Stomach (tissue), 8 donors: ENCODE measurements at regions not wholly inside any gene's neighbourhood (a gene's known extent, or its start where the extent isn't known, plus 50 kb on each side); places are given as distances from the start of the nearest gene placed in this dataset.

Experiments
- DNase-seq, 2 donors: peaks; one replicate each; pipeline versions ENCODE4 v3.0.0 to v3.0.0-alpha.2; 2013 to 2019
- H3K27ac ChIP-seq, 5 donors: fragments of 200-600 bp in 4 of 5; sonication (generic) in 4 of 5; one replicate each; pipeline ENCODE4 v1.5.1; 2013 to 2019; ENCODE audit warnings: mild to moderate bottlenecking in 1 of 5, moderate library complexity in 1 of 5
- H3K27me3 ChIP-seq, 3 donors: fragments of 200-600 bp; sonication (generic); one replicate each; pipeline ENCODE4 v1.5.1; 2017 to 2019; ENCODE audit warnings: mixed run types in 1 of 3
- H3K36me3 ChIP-seq, 4 donors: fragments of 200-600 bp; sonication (generic); 1 replicate in 3 of 4; 2 replicates in 1 of 4; pipeline ENCODE4 v1.5.1; 2016 to 2019
- H3K4me1 ChIP-seq, 4 donors: fragments of 200-600 bp; sonication (generic); one replicate each; pipeline ENCODE4 v1.5.1; 2016 to 2019
- H3K4me3 ChIP-seq, 4 donors: fragments of 200-600 bp; sonication (generic) in 3 of 4; one replicate each; pipeline ENCODE4 v1.5.1; 2016 to 2019; ENCODE audit warnings: mild to moderate bottlenecking in 1 of 4
- H3K9me3 ChIP-seq, 4 donors: fragments of 200-600 bp; sonication (generic); one replicate each; pipeline ENCODE4 v1.5.1; 2016 to 2019
- EP300 ChIP-seq: sonication (generic); formaldehyde crosslinking; IDR thresholded peaks from one replicate; pipeline ENCODE4 v1.6.1; 2017; ENCODE audit warnings: antibody characterized with exemption
- POLR2A ChIP-seq, 4 donors: fragments of 450-650 bp; IDR thresholded peaks; one replicate each; pipeline ENCODE4 v1.6.1; 2016; ENCODE audit warnings: antibody characterized with exemption in 4 of 4, control low read depth in 2 of 4, mild to moderate bottlenecking in 1 of 4, moderate library complexity in 1 of 4
- POLR2AphosphoS5 ChIP-seq, 3 donors: sonication (generic); formaldehyde crosslinking; IDR thresholded peaks; one replicate each; pipeline ENCODE4 v1.6.1; 2016; ENCODE audit warnings: antibody characterized with exemption in 3 of 3
- WGBS, 5 donors: extraction: QIAGEN DNeasy Blood & Tissue Kit in 3 of 5; methylation state at CpG; one replicate each; pipeline versions ENCODE4 v1.1.5 to v1.1.7; 2013 to 2018; 5-methylcytosine and 5-hydroxymethylcytosine counted together
- intact Hi-C: fragments of 100-400 bp; cut with DNase I; formaldehyde crosslinking; loops from one replicate; pipeline ENCODE4 v1.15.1; 2023; ENCODE audit warnings: low total_unique reads
- TF ChIP-seq, protein P1 (sequence below), 7 experiments: fragments of 450-650 bp in 4 of 7; fragments of 200-600 bp in 3 of 7; sonication (generic) in 3 of 7; IDR thresholded peaks; one replicate each; pipeline ENCODE4 v1.5.1; 2016 to 2019; ENCODE audit warnings: antibody characterized with exemption in 7 of 7, control low read depth in 2 of 7, mild to moderate bottlenecking in 1 of 7
- donor health status: healthy with polysubstance abuse.
- donor health status: Bipolar disorder and iron deficiency.
- donor health status: healthy.

DNA sequence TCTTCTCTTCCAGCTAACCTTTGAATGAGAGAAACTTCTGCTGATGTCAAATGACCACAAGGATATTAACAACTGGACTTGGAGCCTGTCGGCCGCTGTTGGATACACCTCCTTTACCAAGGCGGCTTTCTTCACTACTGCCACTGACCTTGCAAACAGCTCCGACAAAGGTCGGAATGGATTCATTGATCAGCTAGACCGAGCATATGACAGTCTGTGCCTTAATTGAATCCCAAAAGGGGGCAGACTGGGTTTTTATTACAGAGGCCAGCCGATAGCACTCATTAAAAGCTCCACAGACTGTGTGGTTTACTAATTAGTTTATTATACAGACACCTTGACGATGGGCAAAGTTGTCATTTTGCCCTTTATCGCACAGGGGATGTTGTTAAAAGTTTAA, 394.5 kb downstream of the RERGL start:
- no peaks in the 10 kb centered on the region for H3K4me1 ChIP-seq
- H3K36me3 ChIP-seq: no peaks in the 10 kb centered on the region
- no peak for DNase-seq
- intact Hi-C loops: no loop called here
- TF ChIP-seq EP300: no peak
- no peak for TF ChIP-seq POLR2AphosphoS5 (IDR thresholded peaks at IDR 0.05)
- TF ChIP-seq POLR2A (IDR thresholded peaks at IDR 0.05): no peak
- TF ChIP-seq, protein P1, sequence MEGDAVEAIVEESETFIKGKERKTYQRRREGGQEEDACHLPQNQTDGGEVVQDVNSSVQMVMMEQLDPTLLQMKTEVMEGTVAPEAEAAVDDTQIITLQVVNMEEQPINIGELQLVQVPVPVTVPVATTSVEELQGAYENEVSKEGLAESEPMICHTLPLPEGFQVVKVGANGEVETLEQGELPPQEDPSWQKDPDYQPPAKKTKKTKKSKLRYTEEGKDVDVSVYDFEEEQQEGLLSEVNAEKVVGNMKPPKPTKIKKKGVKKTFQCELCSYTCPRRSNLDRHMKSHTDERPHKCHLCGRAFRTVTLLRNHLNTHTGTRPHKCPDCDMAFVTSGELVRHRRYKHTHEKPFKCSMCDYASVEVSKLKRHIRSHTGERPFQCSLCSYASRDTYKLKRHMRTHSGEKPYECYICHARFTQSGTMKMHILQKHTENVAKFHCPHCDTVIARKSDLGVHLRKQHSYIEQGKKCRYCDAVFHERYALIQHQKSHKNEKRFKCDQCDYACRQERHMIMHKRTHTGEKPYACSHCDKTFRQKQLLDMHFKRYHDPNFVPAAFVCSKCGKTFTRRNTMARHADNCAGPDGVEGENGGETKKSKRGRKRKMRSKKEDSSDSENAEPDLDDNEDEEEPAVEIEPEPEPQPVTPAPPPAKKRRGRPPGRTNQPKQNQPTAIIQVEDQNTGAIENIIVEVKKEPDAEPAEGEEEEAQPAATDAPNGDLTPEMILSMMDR (IDR thresholded peaks at IDR 0.05): no peak
- H3K9me3 ChIP-seq: peaks cover 0 to 6% (median 0%) of the 10 kb centered on the region in 4 donors
- no peaks in the 10 kb centered on the region for H3K27me3 ChIP-seq
- H3K27ac ChIP-seq: no peak overlapping the region
- WGBS, 5 donors: 58 to 70% (median 65%) methylated on average over 9 of the region's 9 CpGs
- H3K4me3 ChIP-seq: no peak overlapping the region

- 83 to 97% (median 87%) methylated on average over 2 of the region's 2 CpGs for WGBS, 5 donors
- intact Hi-C loops: no loop called here
- Histone ChIP-seq H3K4me3 (no peak overlapping the region), H3K27me3 (no peaks in the 10 kb centered on the region), H3K9me3 (peaks cover 0 to 10% (median 4%) of the 10 kb centered on the region in 4 donors), H3K27ac (no peak overlapping the region), H3K36me3 (no peaks in the 10 kb centered on the region), H3K4me1 (no peaks in the 10 kb centered on the region)
- no peak for DNase-seq
- TF ChIP-seq, protein P1 (IDR thresholded peaks at IDR 0.05): no peak
- TF ChIP-seq POLR2A (IDR thresholded peaks at IDR 0.05): no peak
- no peak for TF ChIP-seq POLR2AphosphoS5 (IDR thresholded peaks at IDR 0.05)
- TF ChIP-seq EP300: no peak
These were observed 398.6 kb downstream of the RERGL start for GRCh38 chr12:17691369-17691768.

DNA sequence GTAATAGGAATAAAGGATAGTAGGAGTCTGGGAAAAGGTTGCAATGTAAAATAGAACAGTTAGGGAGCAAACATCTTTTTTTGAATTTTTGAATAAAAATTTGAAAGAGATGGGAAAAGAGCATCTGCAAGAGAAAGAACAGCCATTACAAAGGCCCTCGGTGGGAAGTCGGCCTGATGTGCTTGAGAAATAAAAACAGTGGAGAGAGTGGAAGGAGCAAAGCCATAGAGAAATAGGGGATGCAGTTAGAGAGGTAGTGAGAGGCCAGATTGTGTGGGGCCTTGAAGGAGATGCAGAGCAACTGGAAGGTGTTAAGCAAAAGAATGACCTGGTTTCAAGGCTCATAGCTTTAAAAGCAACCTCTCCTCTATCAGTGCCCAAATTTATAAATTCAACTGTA, 409.8 kb downstream of the RERGL start:
- TF ChIP-seq POLR2A (IDR thresholded peaks at IDR 0.05) (no peak), EP300 (no peak), POLR2AphosphoS5 (IDR thresholded peaks at IDR 0.05) (no peak)
- TF ChIP-seq, protein P1 (IDR thresholded peaks at IDR 0.05): no peak
- no peaks in the 10 kb centered on the region for H3K27me3 ChIP-seq
- no peak overlapping the region for H3K4me3 ChIP-seq
- H3K27ac ChIP-seq: no peak overlapping the region
- H3K36me3 ChIP-seq: no peaks in the 10 kb centered on the region
- intact Hi-C loops: no loop called here
- H3K4me1 ChIP-seq: no peaks in the 10 kb centered on the region
- H3K9me3 ChIP-seq: peaks cover 0 to 3% (median 2%) of the 10 kb centered on the region in 4 donors
- WGBS, 5 donors: 36 to 49% (median 42%) methylated on average over 2 of the region's 2 CpGs
- no peak for DNase-seq

DNA sequence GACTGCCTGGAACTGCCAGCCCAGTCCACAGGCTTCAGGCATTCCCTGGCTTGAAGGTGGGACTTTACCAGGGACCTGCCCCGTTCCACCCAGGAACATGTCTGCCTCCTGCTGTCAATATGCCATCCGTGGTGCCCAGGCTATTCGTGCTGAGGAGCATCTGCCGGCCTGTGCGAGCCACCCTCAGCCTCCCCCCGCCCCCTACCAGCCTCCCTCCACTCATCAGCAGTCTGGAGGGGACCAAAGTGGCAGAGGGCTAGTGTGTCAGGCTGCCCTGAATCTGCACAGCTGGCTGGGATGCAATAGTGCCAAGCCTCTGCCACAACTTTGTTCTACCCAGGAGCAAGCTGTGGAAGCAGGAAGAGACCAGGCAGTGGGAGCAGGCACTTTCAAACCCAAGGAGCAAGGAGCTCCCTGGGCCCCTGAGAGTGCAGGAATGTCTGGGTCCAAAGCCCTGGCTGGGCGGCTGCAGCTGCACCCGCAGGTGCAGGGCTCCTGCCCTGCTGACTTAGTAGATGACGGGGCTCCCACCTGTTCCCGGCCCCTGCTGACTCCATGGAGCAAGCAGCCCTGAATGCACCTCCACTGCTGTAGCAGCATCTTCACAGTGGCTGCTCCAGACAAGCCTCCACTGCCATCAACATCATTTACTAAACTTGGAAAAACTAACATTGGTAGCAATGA, 423.2 kb downstream of the RERGL start:
- no peak overlapping the region for H3K27ac ChIP-seq
- H3K4me3 ChIP-seq: no peak overlapping the region
- TF ChIP-seq POLR2AphosphoS5 (IDR thresholded peaks at IDR 0.05) (no peak), EP300 (no peak), POLR2A (IDR thresholded peaks at IDR 0.05) (no peak)
- TF ChIP-seq, protein P1 (IDR thresholded peaks at IDR 0.05): no peak
- intact Hi-C loops: no loop called here
- 80 to 85% (median 82%) methylated on average over 6 to 10 of the region's 10 CpGs for WGBS, 5 donors
- H3K9me3 ChIP-seq: no peaks in the 10 kb centered on the region
- DNase-seq: no peak
- no peaks in the 10 kb centered on the region for H3K36me3 ChIP-seq
- H3K4me1 ChIP-seq: no peaks in the 10 kb centered on the region
- H3K27me3 ChIP-seq: no peaks in the 10 kb centered on the region
